Kasumi-1 (cell line): ENCODE measurements at regions not wholly inside any gene's neighbourhood (a gene's known extent, or its start where the extent isn't known, plus 50 kb on each side); places are given as distances from the start of the nearest gene placed in this dataset.
"Not testable (repeated sequence)": the region's sequence is repeated elsewhere in the genome, so short reads cannot be mapped to it uniquely, and the experiment has no call there.

Experiments
- DNase-seq, 2 experiments: peaks; one replicate each; lab custom pipeline; 2025; lab: John Stamatoyannopoulos, UW

- DNase-seq: peak; percentile 86 to 87
These were observed 90.0 kb upstream of the IFNGR1 start for GRCh38 chr6:137309078-137309762.

- DNase-seq: peak; percentile 94 to 95
These were observed 88.1 kb upstream of the IFNGR1 start for GRCh38 chr6:137307163-137307854.

DNA sequence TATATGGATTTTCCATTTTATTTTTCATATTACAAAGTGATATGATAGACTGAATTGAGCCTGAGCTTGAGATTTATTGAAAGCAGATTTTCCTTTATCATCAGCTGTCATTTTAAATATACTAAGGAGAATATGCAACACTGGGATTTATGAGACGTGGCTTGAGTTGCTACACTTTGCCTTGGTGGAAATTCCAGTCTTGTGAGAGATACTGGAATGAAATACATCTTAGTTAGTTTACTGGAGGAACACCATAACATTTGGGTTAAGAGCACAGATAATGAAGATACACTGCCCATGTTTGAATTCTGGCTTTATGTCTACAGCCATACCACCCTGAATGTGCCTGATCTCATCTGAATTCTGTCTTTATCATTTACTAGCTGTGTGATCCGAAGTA lies 86.5 kb upstream of the IFNGR1 start:
- DNase-seq: no peak

- DNase-seq: no peak
These were observed 85.0 kb upstream of the IFNGR1 start for GRCh38 chr6:137304020-137304780.

GRCh38 chr6:137303441-137303840 lies 84.3 kb upstream of the IFNGR1 start:
- no peak for DNase-seq

DNA sequence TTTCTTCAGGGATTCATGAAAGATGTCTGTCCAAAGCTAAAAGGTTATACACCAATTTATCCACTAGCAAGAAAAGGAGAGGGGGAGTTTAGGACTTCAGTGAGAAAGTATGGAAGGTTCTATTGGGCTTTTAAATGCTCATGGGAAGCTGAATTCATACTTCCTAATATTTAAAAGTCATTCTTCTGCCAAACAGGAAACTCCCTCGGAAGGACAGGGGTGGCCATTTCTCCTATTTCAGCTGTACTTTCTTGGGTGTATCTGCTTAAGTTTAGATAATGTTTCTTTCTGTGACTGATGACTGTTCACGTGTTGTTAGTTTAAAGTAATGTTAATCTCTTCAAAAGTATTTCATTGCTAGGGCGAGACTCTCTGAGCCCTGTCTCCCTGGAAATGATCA lies 80.5 kb upstream of the IFNGR1 start:
- no peak for DNase-seq

- peak; percentile 74 to 79 for DNase-seq
These were observed 78.7 kb upstream of the IFNGR1 start for GRCh38 chr6:137297887-137298286.

DNA sequence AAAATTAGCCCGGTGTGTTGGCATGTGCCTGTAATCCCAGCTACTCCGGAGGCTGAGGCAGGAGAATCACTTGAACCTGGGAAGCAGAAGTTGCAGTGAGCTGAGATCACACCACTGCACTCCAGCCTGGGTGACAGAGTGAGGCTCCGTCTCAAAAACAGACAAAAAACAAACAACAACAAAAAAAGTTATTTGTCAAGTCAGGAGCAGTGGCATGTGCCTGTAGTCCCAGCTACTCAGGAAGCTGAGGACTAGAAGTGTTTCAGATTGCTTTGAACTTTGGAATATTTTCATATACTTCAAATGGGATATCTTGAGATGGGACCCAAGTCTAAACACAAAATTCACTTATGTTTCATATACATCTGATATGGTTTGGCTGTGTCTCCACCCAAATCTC lies 73.1 kb upstream of the IFNGR1 start:
- DNase-seq: not testable (repeated sequence)

GRCh38 chr6:137291441-137291840 lies 72.3 kb upstream of the IFNGR1 start:
- peak; percentile 94 to 96 for DNase-seq

DNA sequence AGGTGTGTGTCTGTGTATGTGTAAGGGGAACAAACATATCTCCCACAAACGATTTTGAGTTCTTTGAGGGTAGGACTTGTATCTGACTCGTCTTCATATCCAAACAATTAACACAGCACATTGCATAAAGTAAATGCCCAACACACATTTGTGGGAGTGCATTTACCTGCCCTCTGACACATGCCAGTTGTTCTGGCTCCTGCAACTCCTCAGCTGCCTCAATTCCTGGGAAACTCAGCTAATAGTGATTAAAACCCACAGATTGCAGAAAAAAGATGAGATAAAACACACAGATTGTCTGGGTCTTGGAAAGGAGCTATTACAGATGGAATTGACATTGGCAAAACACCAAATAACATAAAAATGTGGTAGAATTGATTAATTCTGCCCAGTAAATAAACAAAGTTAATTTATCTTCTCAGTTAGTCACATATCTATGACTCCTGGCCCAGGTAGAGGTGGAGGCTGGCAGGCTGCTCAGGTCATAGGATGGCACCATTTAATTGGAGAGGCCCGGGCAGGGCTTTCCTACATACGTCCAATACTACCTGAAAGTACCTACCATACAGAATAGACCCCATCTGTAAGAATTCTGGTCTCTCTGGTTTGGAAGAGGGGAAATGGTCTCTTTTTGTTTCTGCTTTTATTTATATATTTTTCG lies 71.5 kb upstream of the IFNGR1 start:
- no peak for DNase-seq

DNA sequence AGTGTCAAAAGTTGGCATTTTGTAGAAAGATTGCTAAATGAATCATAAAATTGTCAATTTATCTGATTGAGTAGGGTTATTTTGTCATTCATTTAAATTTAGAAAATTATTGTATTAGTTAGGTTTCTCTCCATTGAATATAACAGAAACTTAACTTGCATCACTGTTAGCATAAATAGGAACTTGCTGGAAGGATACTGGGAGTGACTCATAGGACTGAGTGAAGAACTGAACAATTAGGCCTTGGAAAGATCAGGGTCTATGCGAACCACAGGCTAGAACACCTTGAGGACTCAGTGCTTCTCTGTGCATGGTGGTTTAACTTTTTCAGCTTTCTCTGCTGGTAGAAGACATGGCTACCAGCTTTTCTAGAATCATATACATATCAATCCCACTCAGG lies 67.7 kb upstream of the IFNGR1 start:
- peak; percentile 9 to 13 for DNase-seq

DNA sequence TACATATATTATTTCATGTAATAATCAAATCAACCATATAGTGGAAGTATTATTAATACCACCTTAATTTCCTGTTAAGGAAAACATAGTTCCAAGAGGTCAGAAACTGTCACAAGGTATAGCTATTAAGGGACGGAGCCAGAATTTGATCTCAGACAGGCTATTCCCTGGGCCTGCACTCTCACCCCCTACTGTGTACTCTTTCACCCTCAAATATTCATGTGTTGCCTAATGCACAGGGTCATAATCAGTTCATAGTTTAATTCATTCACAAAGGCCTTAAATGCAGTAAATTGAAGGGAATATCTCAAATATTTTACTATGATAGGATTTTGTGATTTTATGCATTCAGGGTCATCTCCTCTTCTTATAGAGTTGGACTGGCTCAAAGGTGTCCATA lies 67.2 kb upstream of the IFNGR1 start:
- no peak for DNase-seq

DNA sequence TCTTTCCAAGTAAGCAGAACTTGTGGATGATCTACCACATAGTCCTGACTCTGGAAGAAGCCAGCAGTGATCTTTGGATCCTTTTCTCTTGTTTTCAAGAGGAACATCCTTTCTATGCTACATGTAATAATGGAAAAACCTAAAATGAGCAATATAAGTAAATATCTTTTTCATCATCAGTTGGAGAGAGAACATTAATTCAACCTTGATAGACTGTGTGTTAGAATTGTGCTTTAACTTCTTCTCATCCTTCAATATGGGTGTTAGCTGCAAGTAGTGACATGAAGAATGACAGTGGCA lies 65.6 kb upstream of the IFNGR1 start:
- DNase-seq: no peak

DNA sequence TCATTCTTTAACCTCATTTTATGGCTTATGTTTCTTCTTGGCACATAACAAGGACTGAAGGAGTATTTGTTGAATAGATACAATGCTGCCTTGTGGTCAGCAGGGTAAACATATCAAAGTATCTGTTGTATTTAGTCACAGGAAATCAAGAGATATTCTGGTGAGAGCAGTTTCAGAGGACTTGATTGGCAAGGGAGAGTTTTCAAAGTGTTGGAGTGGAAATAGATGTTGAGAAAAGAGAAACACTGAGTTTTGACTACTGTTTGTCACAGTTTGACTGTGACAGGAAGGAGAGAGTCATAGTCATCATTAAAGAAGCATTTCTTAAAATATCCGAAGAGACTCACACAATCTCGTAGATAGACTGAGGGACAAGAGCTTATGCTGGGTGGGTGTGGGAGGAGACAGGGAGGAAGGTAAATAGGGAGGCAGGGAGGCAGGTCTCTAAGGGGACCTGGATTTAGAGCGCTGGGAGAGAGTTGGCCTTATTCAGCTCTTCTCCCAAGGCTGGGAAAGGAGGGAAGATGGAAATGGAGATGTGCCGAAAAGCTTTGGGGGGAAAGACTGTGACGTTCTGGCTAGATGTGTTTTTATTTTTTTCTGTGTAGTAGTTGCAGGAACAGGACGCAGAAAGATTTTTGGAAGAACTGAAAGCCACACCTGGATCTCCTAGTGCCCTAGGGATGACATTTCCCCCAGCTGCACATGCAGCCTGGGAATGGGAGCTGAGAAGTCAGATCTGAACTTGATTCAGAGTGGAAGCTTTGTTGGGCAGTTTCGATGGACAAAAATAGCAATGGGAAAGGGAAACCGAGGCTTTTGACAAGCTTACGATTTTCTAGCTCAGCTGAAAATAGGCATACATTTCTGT lies 65.0 kb upstream of the IFNGR1 start:
- no peak for DNase-seq

DNA sequence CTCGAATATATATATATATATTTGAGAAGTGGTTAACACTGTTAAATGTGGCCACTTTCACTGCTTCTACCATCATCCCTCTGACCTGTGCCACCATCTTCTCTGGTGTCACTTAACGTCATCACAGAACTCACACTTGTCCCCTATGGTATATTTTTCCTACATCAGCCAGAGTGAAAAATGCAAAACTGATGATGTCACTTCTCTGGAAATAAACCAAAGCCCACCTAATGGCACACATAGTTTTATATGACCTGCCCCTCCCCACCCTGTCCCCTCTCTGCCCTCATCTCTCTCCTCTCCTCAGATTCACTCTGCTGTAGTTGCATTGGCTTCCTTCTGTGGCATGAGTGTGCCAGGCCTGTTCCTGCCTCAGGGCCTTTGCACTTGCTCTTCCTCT lies 63.9 kb upstream of the IFNGR1 start:
- DNase-seq: no peak

DNA sequence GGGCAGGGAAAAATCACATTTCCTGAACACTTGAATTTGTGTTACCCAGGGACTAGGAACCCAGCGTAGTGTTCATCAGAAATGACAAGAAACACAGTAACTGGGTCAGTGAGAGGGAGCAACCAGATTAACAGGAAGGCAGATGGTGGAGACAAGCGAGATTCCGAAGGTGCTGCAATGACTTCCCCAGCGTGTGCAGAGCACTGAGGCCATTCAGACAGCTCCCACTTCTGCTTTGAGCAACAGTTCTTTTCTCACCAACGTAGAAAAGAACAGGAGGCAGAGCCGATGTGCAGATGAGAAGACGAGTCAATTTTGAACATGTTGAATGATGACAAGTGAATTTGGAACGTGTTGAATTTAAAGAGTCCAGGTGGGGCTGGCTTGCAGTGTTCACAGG lies 63.1 kb upstream of the IFNGR1 start:
- DNase-seq: peak; percentile 94

DNA sequence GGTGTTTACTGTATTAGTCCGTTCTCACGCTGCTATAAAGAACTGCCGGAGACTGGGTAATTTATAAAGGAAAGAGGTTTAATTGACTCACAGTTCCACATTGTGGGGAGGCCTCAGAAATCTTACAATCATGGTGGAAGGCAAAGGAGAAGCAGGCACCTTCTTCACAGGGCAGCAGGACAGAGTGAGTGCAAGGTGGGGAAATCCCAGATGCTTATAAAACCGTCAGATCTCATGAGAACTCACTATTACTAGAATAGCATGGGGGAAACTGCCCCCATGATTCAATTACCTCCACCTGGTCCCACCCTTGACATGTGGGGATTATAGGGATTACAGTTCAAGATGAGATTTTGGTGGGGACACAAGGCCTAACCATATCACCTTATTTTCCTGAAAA lies 60.1 kb upstream of the IFNGR1 start:
- not testable (repeated sequence) for DNase-seq

GRCh38 chr6:137277971-137278637 lies 58.9 kb upstream of the IFNGR1 start:
- DNase-seq: no peak

DNA sequence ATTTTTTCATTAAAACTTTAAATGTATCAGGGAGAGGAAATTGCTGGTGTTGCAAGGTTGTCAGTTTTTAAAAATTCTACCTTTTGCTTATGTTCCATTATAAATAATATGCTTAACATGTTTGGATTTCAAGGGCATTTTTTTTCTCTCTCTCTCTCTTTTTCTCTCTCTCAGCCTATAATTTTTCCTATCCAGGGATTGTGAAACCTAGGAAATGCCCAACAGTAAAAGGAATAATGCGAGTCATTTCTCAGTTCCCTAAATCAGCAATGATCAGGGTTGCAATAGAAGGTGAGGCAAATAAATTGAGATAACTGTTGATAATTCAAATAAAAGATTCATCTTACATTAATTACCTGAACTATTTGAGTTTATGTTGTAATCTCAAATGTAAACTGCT lies 53.2 kb upstream of the IFNGR1 start:
- DNase-seq: no peak

GRCh38 chr6:137271245-137272183 lies 52.3 kb upstream of the IFNGR1 start:
- DNase-seq: peak; percentile 69 to 80
